ENCODE measurements at regions not wholly inside any gene's neighbourhood (a gene's known extent, or its start where the extent isn't known, plus 50 kb on each side); places are given as distances from the start of the nearest gene placed in this dataset.

- TF ChIP-seq CTCF (IDR thresholded peaks at IDR 0.05) (no peak), EZH2 (IDR thresholded peaks at IDR 0.05) (no peak), EZH2phosphoT487 (IDR thresholded peaks at IDR 0.05) (no peak)
Observed at GRCh38 chr21:15289246-15289645, 224.4 kb upstream of the NRIP1 start.

All from neural progenitor cell (in vitro differentiated cells).